Esophagus muscularis mucosa (tissue), 4 donors: ENCODE measurements at regions not wholly inside any gene's neighbourhood (a gene's known extent, or its start where the extent isn't known, plus 50 kb on each side); places are given as distances from the start of the nearest gene placed in this dataset.
"Not testable (repeated sequence)": the region's sequence is repeated elsewhere in the genome, so short reads cannot be mapped to it uniquely, and the experiment has no call there.

Experiments
- DNase-seq: peaks from one replicate; pipeline ENCODE4 v3.0.0-alpha.2; 2017; ENCODE audit errors: extremely low spot score
- H3K27ac ChIP-seq, 4 donors: fragments of 200-600 bp; sonication (generic); replicated peaks in 1 of 4; 1 replicate in 3 of 4; 2 replicates in 1 of 4; pipeline ENCODE4 v1.5.1; 2016 to 2019; ENCODE audit warnings: mild to moderate bottlenecking in 1 of 4
- H3K27me3 ChIP-seq, 4 donors: fragments of 200-600 bp; sonication (generic); one replicate each; pipeline versions ENCODE4 v1.5.1 to v1.6.0; 2016 to 2019
- H3K36me3 ChIP-seq, 4 donors: fragments of 200-600 bp; sonication (generic); one replicate each; pipeline ENCODE4 v1.5.1; 2016 to 2019
- H3K4me1 ChIP-seq, 4 donors: fragments of 200-600 bp; sonication (generic); one replicate each; pipeline ENCODE4 v1.5.1; 2016 to 2019
- H3K4me3 ChIP-seq, 4 donors: fragments of 200-600 bp; sonication (generic); 1 replicate in 2 of 4; 2 replicates in 2 of 4; pipeline ENCODE4 v1.5.1; 2016 to 2019; ENCODE audit warnings: mild to moderate bottlenecking in 4 of 4, moderate library complexity in 1 of 4
- H3K9me3 ChIP-seq, 4 donors: fragments of 200-600 bp; sonication (generic); 1 replicate in 3 of 4; 2 replicates in 1 of 4; pipeline ENCODE4 v1.5.1; 2016 to 2019
- WGBS: methylation state at CpG from one replicate; pipeline ENCODE4 v1.1.5; 2018; 5-methylcytosine and 5-hydroxymethylcytosine counted together
- intact Hi-C: fragments of 100-400 bp; cut with DNase I; formaldehyde crosslinking; loops from one replicate; pipeline ENCODE4 v1.15.1; 2023
- small RNA-seq, 3 donors: library from RNA; depleted of rRNA; stranded (forward); fragments of <200 nt; gene quantifications; one replicate each; pipeline ENCODE3, GENCODE V24; 2016

- DNase-seq, H3K36me3 ChIP-seq, H3K27ac ChIP-seq, H3K4me1 ChIP-seq, H3K9me3 ChIP-seq, H3K4me3 ChIP-seq, H3K27me3 ChIP-seq, intact Hi-C loops: not testable (repeated sequence)
- 55% methylated on average over 4 of the region's 4 CpGs for WGBS
These were observed 503.6 kb upstream of the TPTE start for GRCh38 chr21:10017757-10018156.

- H3K27me3 ChIP-seq, intact Hi-C loops, H3K27ac ChIP-seq, DNase-seq, H3K4me1 ChIP-seq, H3K36me3 ChIP-seq, H3K9me3 ChIP-seq, H3K4me3 ChIP-seq: not testable (repeated sequence)
- WGBS: 66% methylated on average over 3 of the region's 3 CpGs
These were observed 499.9 kb upstream of the TPTE start for GRCh38 chr21:10021462-10021861.

GRCh38 chr21:10022745-10023144 is 498.6 kb upstream of the TPTE start:
- H3K4me1 ChIP-seq, H3K9me3 ChIP-seq, H3K36me3 ChIP-seq, intact Hi-C loops, H3K4me3 ChIP-seq, DNase-seq, H3K27ac ChIP-seq, H3K27me3 ChIP-seq: not testable (repeated sequence)
- 62% methylated on average over 2 of the region's 2 CpGs for WGBS

Small RNA genes in the stretch of these regions (small RNA-seq; reads per million reads assigned to genes)
- gene AC018692.3: 0 reads per million in 3 donors
- 0 reads per million in 3 donors for gene RF00003
- 0 reads per million in 3 donors for gene RF00156
- 0 reads per million in 3 donors for gene RN7SL52P
